Keratinocyte (primary cell): ENCODE measurements at regions not wholly inside any gene's neighbourhood (a gene's known extent, or its start where the extent isn't known, plus 50 kb on each side); places are given as distances from the start of the nearest gene placed in this dataset.

Experiments used
- EZH2 ChIP-seq: IDR thresholded peaks from one replicate; pipeline ENCODE4 v1.6.1; 2012; ENCODE audit warnings: inconsistent platforms, mild to moderate bottlenecking, low read length, moderate library complexity
- TF ChIP-seq, protein P1 (sequence below), 3 experiments: IDR thresholded peaks in 1 of 3; conservative IDR thresholded peaks in 1 of 3; optimal IDR thresholded peaks in 1 of 3; 2 replicates in 2 of 3; 3 replicates in 1 of 3; pipeline versions ENCODE3 to v1.5.1; 2011; ENCODE audit warnings: low read length in 3 of 3, mild to moderate bottlenecking in 3 of 3, moderate library complexity in 2 of 3, control low read depth in 1 of 3, inconsistent platforms in 1 of 3; ENCODE audit not compliant: insufficient read depth in 2 of 3; ENCODE audit errors: extremely low read depth in 1 of 3

- TF ChIP-seq, protein P1, sequence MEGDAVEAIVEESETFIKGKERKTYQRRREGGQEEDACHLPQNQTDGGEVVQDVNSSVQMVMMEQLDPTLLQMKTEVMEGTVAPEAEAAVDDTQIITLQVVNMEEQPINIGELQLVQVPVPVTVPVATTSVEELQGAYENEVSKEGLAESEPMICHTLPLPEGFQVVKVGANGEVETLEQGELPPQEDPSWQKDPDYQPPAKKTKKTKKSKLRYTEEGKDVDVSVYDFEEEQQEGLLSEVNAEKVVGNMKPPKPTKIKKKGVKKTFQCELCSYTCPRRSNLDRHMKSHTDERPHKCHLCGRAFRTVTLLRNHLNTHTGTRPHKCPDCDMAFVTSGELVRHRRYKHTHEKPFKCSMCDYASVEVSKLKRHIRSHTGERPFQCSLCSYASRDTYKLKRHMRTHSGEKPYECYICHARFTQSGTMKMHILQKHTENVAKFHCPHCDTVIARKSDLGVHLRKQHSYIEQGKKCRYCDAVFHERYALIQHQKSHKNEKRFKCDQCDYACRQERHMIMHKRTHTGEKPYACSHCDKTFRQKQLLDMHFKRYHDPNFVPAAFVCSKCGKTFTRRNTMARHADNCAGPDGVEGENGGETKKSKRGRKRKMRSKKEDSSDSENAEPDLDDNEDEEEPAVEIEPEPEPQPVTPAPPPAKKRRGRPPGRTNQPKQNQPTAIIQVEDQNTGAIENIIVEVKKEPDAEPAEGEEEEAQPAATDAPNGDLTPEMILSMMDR (optimal IDR thresholded peaks at IDR 0.05 in 1 of 3, IDR thresholded peaks at IDR 0.05 in 1 of 3, conservative IDR thresholded peaks at IDR 0.05 in 1 of 3; ENCODE audit: extremely low read depth in 1 of 3, insufficient read depth in 2 of 3, low read length in 3 of 3) = no peak
- no peak for TF ChIP-seq EZH2
Measured at GRCh38 chr22:48167238-48167637, 1404.8 kb downstream of the TBC1D22A start.
